SK-N-SH (cell line): ENCODE measurements at regions not wholly inside any gene's neighbourhood (a gene's known extent, or its start where the extent isn't known, plus 50 kb on each side); places are given as distances from the start of the nearest gene placed in this dataset.

Experiments
- CTCF ChIA-PET: fragments of 300-600, 350-600 bp; formaldehyde crosslinking; extraction: SDS; loops from one replicate; lab custom pipeline; 2021; lab: Yijun Ruan, JAX
- POLR2A ChIA-PET: fragments of 350-600 bp; sonication (Branson Sonifier 250); formaldehyde crosslinking; extraction: SDS; loops from one replicate; lab custom pipeline; 2020; ENCODE audit warnings: antibody characterized with exemption, inconsistent platforms; lab: Yijun Ruan, JAX
- DNase-seq: peaks from one replicate; pipeline ENCODE4 v3.0.0; 2012
- H2AFZ ChIP-seq: fragments of 200-600 bp; sonication (generic); 2 replicates; pipeline ENCODE4 v1.8.1; 2016; ENCODE audit warnings: antibody characterized with exemption, mild to moderate bottlenecking, low read depth
- H3F3A ChIP-seq: fragments of 200-600 bp; sonication (generic); replicated peaks from 2 replicates; pipeline ENCODE3; 2016; ENCODE audit warnings: antibody characterized with exemption, mild to moderate bottlenecking; ENCODE audit not compliant: insufficient read depth
- H3K27ac ChIP-seq, 2 experiments: fragments of 200-500 bp in 1 of 2; fragments of 200-600 bp in 1 of 2; sonication (Bioruptor generic) in 1 of 2; sonication (generic), shearing (Covaris generic) in 1 of 2; 2 replicates each; pipeline versions ENCODE4 v1.5.1 to v1.6.1; 2014 to 2016; ENCODE audit warnings: low read depth in 2 of 2, inconsistent platforms in 1 of 2, low read length in 1 of 2, mild to moderate bottlenecking in 1 of 2, mixed read lengths in 1 of 2
- H3K27me3 ChIP-seq: fragments of 200-600 bp; sonication (generic), shearing (Covaris generic); 2 replicates; pipeline ENCODE4 v1.6.1; 2016; ENCODE audit warnings: mixed run types; ENCODE audit not compliant: insufficient read depth
- H3K36me3 ChIP-seq, 2 experiments: fragments of 200-500 bp in 1 of 2; fragments of 200-600 bp in 1 of 2; sonication (Bioruptor generic) in 1 of 2; sonication (generic) in 1 of 2; replicated peaks in 1 of 2; 2 replicates each; pipeline versions ENCODE3 to v1.5.1; 2014 to 2016; ENCODE audit warnings: low read length in 1 of 2, mild to moderate bottlenecking in 1 of 2; ENCODE audit not compliant: insufficient read depth in 2 of 2, control insufficient read depth in 1 of 2
- H3K4me1 ChIP-seq, 2 experiments: fragments of 200-500 bp in 1 of 2; fragments of 200-600 bp in 1 of 2; sonication (Bioruptor generic) in 1 of 2; sonication (generic), shearing (Covaris generic) in 1 of 2; 2 replicates each; pipeline versions ENCODE4 v1.5.1 to v1.6.1; 2014 to 2016; ENCODE audit warnings: low read depth in 1 of 2, low read length in 1 of 2, mixed run types in 1 of 2; ENCODE audit not compliant: insufficient read depth in 2 of 2, control insufficient read depth in 1 of 2
- H3K4me2 ChIP-seq: fragments of 200-600 bp; sonication (generic), shearing (Covaris generic); 2 replicates; pipeline ENCODE4 v1.6.1; 2017; ENCODE audit warnings: mixed run types
- H3K4me3 ChIP-seq, 2 experiments: fragments of 200-500 bp in 1 of 2; fragments of 200-600 bp in 1 of 2; sonication (Bioruptor generic) in 1 of 2; sonication (generic), shearing (Covaris generic) in 1 of 2; 2 replicates each; pipeline versions ENCODE4 v1.5.1 to v1.8.1; 2014 to 2016; ENCODE audit warnings: low read depth in 2 of 2, inconsistent platforms in 1 of 2, low read length in 1 of 2, mild to moderate bottlenecking in 1 of 2, mixed read lengths in 1 of 2, moderate library complexity in 1 of 2
- H3K79me2 ChIP-seq: fragments of 200-600 bp; sonication (generic); 2 replicates; pipeline ENCODE4 v1.8.1; 2017; ENCODE audit warnings: mild to moderate bottlenecking; ENCODE audit not compliant: insufficient read depth
- H3K9ac ChIP-seq: fragments of 200-600 bp; sonication (generic); 2 replicates; pipeline ENCODE4 v1.6.1; 2017; ENCODE audit warnings: mixed run types
- H3K9me2 ChIP-seq: fragments of 200-600 bp; sonication (generic); 2 replicates; pipeline ENCODE4 v1.6.1; 2017; ENCODE audit warnings: mixed run types
- H3K9me3 ChIP-seq: fragments of 200-600 bp; sonication (generic); 2 replicates; pipeline ENCODE4 v1.6.1; 2017; ENCODE audit warnings: mixed run types, mild to moderate bottlenecking, moderate library complexity
- H4K20me1 ChIP-seq: fragments of 200-600 bp; sonication (generic); 2 replicates; pipeline ENCODE4 v1.6.1; 2017; ENCODE audit warnings: mild to moderate bottlenecking, mixed run types; ENCODE audit not compliant: insufficient read depth
- ELF1 ChIP-seq: IDR thresholded peaks from 2 replicates; pipeline ENCODE4 v1.4.0; 2012
- EP300 ChIP-seq, 2 experiments: IDR thresholded peaks; 2 replicates each; pipeline versions ENCODE4 v1.4.0 to v1.6.1; 2012; ENCODE audit warnings: borderline replicate concordance in 1 of 2, low read depth in 1 of 2, low read length in 1 of 2
- GATA2 ChIP-seq: sonication (generic); formaldehyde crosslinking; IDR thresholded peaks from 2 replicates; pipeline ENCODE4 v1.5.0; 2020; ENCODE audit warnings: mild to moderate bottlenecking, missing genetic modification reagents
- SMC3 ChIP-seq: IDR thresholded peaks from 2 replicates; pipeline ENCODE4 v1.6.1; 2012; ENCODE audit warnings: low read depth, low read length, improper control_type of control experiment
- TAF1 ChIP-seq: IDR thresholded peaks from 2 replicates; pipeline ENCODE4 v1.6.1; 2012; ENCODE audit warnings: low read depth, mild to moderate bottlenecking, low read length, moderate library complexity, borderline replicate concordance
- TEAD4 ChIP-seq: IDR thresholded peaks from 2 replicates; pipeline ENCODE4 v1.4.0; 2012; ENCODE audit warnings: mild to moderate bottlenecking, borderline replicate concordance; ENCODE audit not compliant: insufficient read depth
- USF1 ChIP-seq: IDR thresholded peaks from 2 replicates; pipeline ENCODE4 v1.4.0; 2012; ENCODE audit warnings: low read depth, borderline replicate concordance
- WGBS: methylation state at CpG from one replicate; pipeline ENCODE4 v1.1.6; 2017; ENCODE audit warnings: low lambda C conversion rate; 5-methylcytosine and 5-hydroxymethylcytosine counted together
- TF ChIP-seq, protein P1 (sequence below): IDR thresholded peaks from 2 replicates; pipeline ENCODE4; 2012
- TF ChIP-seq, protein P2 (sequence below): IDR thresholded peaks from 2 replicates; pipeline ENCODE4 v1.4.0; 2012; ENCODE audit warnings: low read depth, borderline replicate concordance
- TF ChIP-seq, protein P3 (sequence below): fragments of 150-350 bp; IDR thresholded peaks from 2 replicates; pipeline ENCODE4 v1.6.1; 2017; ENCODE audit warnings: antibody characterized with exemption, low read length, low read depth, borderline replicate concordance

DNA sequence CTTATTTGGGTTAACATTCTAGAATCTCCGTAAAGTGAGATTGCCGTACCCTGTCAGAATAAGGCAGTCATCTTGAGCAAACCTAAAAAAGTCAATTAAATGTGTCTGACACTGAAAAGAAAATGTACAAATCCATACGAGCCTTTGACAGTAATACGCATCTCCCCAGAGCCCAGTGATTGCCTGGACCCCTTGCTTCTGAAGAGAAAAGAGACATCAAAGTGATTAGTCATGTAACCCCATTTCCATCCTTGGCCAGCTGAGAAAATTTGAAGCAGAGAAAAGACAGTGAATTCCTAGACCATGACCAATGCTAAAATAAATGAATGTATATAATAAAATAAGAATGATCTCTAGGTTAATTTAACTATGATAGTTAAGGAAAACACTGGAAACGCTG is 1499.4 kb downstream of the SUCLG1 start:
- WGBS: 49% methylated on average over 5 of the region's 5 CpGs
- no peaks in the 10 kb centered on the region for H3K79me2 ChIP-seq
- no peaks in the 10 kb centered on the region for H3F3A ChIP-seq
- no peaks in the 10 kb centered on the region for H3K36me3 ChIP-seq
- ChIA-PET POLR2A (no interaction called here), CTCF (interaction anchor here (1.6 kb wide), 1 partner anchor 14 kb away, joined by 3 read pairs; no protein-coding TSS in a partner anchor)
- no peaks in the 10 kb centered on the region for H4K20me1 ChIP-seq
- H3K4me1 ChIP-seq: no peaks in the 10 kb centered on the region
- no peaks in the 10 kb centered on the region; the same call in none of the 2 replicates for H3K9me3 ChIP-seq
- no peak for TF ChIP-seq GATA2
- TF ChIP-seq, protein P1, sequence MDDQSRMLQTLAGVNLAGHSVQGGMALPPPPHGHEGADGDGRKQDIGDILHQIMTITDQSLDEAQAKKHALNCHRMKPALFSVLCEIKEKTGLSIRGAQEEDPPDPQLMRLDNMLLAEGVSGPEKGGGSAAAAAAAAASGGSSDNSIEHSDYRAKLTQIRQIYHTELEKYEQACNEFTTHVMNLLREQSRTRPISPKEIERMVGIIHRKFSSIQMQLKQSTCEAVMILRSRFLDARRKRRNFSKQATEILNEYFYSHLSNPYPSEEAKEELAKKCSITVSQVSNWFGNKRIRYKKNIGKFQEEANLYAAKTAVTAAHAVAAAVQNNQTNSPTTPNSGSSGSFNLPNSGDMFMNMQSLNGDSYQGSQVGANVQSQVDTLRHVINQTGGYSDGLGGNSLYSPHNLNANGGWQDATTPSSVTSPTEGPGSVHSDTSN: no peak
- TF ChIP-seq EP300 (IDR thresholded peaks at IDR 0.05; ENCODE audit: borderline replicate concordance in 1 of 2, low read depth in 1 of 2, low read length in 1 of 2): no peak
- no peak for DNase-seq
- no peak overlapping the region for H3K4me3 ChIP-seq
- H2AFZ ChIP-seq: no peak overlapping the region
- H3K4me2 ChIP-seq: no peak overlapping the region
- no peak overlapping the region for H3K27ac ChIP-seq
- no peaks in the 10 kb centered on the region for H3K9me2 ChIP-seq
- no peaks in the 10 kb centered on the region for H3K27me3 ChIP-seq
- no peak overlapping the region for H3K9ac ChIP-seq

DNA sequence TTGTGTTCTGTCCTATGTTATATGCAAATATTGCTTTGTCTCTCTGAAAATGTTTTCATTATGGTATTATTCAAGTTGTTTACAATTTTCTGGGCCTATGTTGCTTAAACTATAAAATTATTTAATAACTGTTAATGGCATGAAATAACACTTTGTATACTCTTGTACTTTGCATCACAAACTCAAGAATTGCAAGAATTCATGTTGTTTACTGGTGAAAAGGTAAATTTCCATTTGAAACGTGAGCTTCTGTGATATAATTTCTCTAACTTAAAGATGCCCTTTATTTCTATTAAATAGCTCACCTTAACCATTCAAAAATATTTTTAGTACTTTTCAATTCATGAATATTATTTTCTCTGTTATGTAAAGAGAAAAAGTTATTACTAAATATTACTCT is 1504.2 kb downstream of the SUCLG1 start:
- Histone ChIP-seq H3K79me2 (no peaks in the 10 kb centered on the region), H4K20me1 (no peaks in the 10 kb centered on the region), H3K4me1 (no peaks in the 10 kb centered on the region), H3K9ac (no peak overlapping the region), H3K27me3 (no peaks in the 10 kb centered on the region), H3F3A (no peaks in the 10 kb centered on the region), H3K9me2 (no peaks in the 10 kb centered on the region), H3K9me3 (no peaks in the 10 kb centered on the region; the same call in none of the 2 replicates), H3K4me2 (no peak overlapping the region), H3K4me3 (no peak overlapping the region), H3K27ac (no peak overlapping the region), H3K36me3 (no peaks in the 10 kb centered on the region), H2AFZ (no peak overlapping the region)
- whole genome bisulfite sequencing: 4% methylated on average over 1 of the region's 1 CpG
- CTCF ChIA-PET: no interaction called here
- POLR2A ChIA-PET: no interaction called here
- TF ChIP-seq USF1: no peak
- TF ChIP-seq, protein P2, sequence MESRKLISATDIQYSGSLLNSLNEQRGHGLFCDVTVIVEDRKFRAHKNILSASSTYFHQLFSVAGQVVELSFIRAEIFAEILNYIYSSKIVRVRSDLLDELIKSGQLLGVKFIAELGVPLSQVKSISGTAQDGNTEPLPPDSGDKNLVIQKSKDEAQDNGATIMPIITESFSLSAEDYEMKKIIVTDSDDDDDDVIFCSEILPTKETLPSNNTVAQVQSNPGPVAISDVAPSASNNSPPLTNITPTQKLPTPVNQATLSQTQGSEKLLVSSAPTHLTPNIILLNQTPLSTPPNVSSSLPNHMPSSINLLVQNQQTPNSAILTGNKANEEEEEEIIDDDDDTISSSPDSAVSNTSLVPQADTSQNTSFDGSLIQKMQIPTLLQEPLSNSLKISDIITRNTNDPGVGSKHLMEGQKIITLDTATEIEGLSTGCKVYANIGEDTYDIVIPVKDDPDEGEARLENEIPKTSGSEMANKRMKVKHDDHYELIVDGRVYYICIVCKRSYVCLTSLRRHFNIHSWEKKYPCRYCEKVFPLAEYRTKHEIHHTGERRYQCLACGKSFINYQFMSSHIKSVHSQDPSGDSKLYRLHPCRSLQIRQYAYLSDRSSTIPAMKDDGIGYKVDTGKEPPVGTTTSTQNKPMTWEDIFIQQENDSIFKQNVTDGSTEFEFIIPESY: no peak
- TF ChIP-seq TEAD4: no peak
- TF ChIP-seq SMC3: no peak
- TF ChIP-seq ELF1: no peak
- TF ChIP-seq, protein P3, sequence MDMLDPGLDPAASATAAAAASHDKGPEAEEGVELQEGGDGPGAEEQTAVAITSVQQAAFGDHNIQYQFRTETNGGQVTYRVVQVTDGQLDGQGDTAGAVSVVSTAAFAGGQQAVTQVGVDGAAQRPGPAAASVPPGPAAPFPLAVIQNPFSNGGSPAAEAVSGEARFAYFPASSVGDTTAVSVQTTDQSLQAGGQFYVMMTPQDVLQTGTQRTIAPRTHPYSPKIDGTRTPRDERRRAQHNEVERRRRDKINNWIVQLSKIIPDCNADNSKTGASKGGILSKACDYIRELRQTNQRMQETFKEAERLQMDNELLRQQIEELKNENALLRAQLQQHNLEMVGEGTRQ: no peak
- TF ChIP-seq TAF1: no peak
- DNase-seq: no peak
